PC-3 (cell line): ENCODE measurements at regions not wholly inside any gene's neighbourhood (a gene's known extent, or its start where the extent isn't known, plus 50 kb on each side); places are given as distances from the start of the nearest gene placed in this dataset.
"Not testable (repeated sequence)": the region's sequence is repeated elsewhere in the genome, so short reads cannot be mapped to it uniquely, and the experiment has no call there.

ENCODE experiments used
- CTCF ChIP-seq: fragments of 300-600 bp; sonication (generic); conservative IDR thresholded peaks from 2 replicates; pipeline ENCODE4 v1.5.1; 2017; ENCODE audit warnings: antibody characterized with exemption, low read depth, mild to moderate bottlenecking, low read length
- EZH2 ChIP-seq: fragments of 300-600 bp; sonication (generic); IDR thresholded peaks from one replicate; pipeline ENCODE4 v1.6.1; 2017; ENCODE audit warnings: antibody characterized with exemption, mild to moderate bottlenecking, low read length; ENCODE audit not compliant: unreplicated experiment

GRCh38 chr20:28593383-28593782 lies 2664.1 kb upstream of the DEFB115 start:
- not testable (repeated sequence) for TF ChIP-seq CTCF, EZH2
